Type B pancreatic cell (in vitro differentiated cells): ENCODE measurements at regions not wholly inside any gene's neighbourhood (a gene's known extent, or its start where the extent isn't known, plus 50 kb on each side); places are given as distances from the start of the nearest gene placed in this dataset.
A peak's percentile ranks its signal among the peaks of the same experiment; 100 is the strongest.

Source experiments
- DNase-seq: peaks from one replicate; pipeline ENCODE4 v3.0.0; 2021; ENCODE audit warnings: mixed read lengths; ENCODE audit not compliant: unreplicated experiment; ENCODE audit errors: extremely low spot score
- H3K27ac Mint-ChIP-seq: 2 replicates; pipeline ENCODE4 v1.8.0; 2021; ENCODE audit warnings: mild to moderate bottlenecking, mixed read lengths
- H3K27me3 Mint-ChIP-seq: 2 replicates; pipeline ENCODE4 v1.8.0; 2021; ENCODE audit warnings: mixed read lengths
- H3K36me3 Mint-ChIP-seq: 2 replicates; pipeline ENCODE4 v1.8.0; 2021; ENCODE audit warnings: mixed read lengths
- H3K4me1 Mint-ChIP-seq: one replicate; pipeline ENCODE4 v1.8.0; 2021; ENCODE audit warnings: mixed read lengths; ENCODE audit not compliant: unreplicated experiment
- H3K4me3 Mint-ChIP-seq: 2 replicates; pipeline ENCODE4 v1.8.0; 2021; ENCODE audit warnings: mild to moderate bottlenecking, mixed read lengths
- H3K9me3 Mint-ChIP-seq: 2 replicates; pipeline ENCODE4 v1.8.0; 2021; ENCODE audit warnings: mixed read lengths
- CTCF ChIP-seq: fragments of 200-600 bp; sonication (generic); conservative IDR thresholded peaks from 2 replicates; pipeline ENCODE4 v1.5.0; 2021; ENCODE audit warnings: antibody characterized with exemption, mild to moderate bottlenecking

GRCh38 chr21:39085843-39086405 lies 97.3 kb downstream of the PSMG1 start:
- no peak for DNase-seq
- H3K4me3 Mint-ChIP-seq, result no peak overlapping the region
- no peaks in the 10 kb centered on the region for H3K36me3 Mint-ChIP-seq
- H3K27me3 Mint-ChIP-seq, result peaks cover 15% of the 10 kb centered on the region
- no peak for TF ChIP-seq CTCF
- H3K27ac Mint-ChIP-seq, result no peak overlapping the region
- no peaks in the 10 kb centered on the region for H3K9me3 Mint-ChIP-seq
- peaks cover 11% of the 10 kb centered on the region for H3K4me1 Mint-ChIP-seq

- no peak for DNase-seq
- Mint-ChIP-seq H3K36me3 (no peaks in the 10 kb centered on the region), H3K4me1 (peaks cover 11% of the 10 kb centered on the region), H3K27ac (peak overlapping the region; percentile 46), H3K9me3 (no peaks in the 10 kb centered on the region), H3K27me3 (peaks cover 15% of the 10 kb centered on the region), H3K4me3 (no peak overlapping the region)
- TF ChIP-seq CTCF, result no peak
Observed at GRCh38 chr21:39084979-39085729, 98.1 kb downstream of the PSMG1 start.

GRCh38 chr21:39084073-39084472 lies 99.2 kb downstream of the PSMG1 start:
- no peak for DNase-seq
- H3K9me3 Mint-ChIP-seq, result no peaks in the 10 kb centered on the region
- no peak for TF ChIP-seq CTCF
- H3K4me3 Mint-ChIP-seq, result no peak overlapping the region
- no peak overlapping the region for H3K27ac Mint-ChIP-seq
- H3K4me1 Mint-ChIP-seq, result peaks cover 11% of the 10 kb centered on the region
- peaks cover 15% of the 10 kb centered on the region for H3K27me3 Mint-ChIP-seq
- no peaks in the 10 kb centered on the region for H3K36me3 Mint-ChIP-seq

- no peak overlapping the region for H3K4me3 Mint-ChIP-seq
- peaks cover 11% of the 10 kb centered on the region for H3K4me1 Mint-ChIP-seq
- H3K36me3 Mint-ChIP-seq, result no peaks in the 10 kb centered on the region
- H3K27me3 Mint-ChIP-seq, result peaks cover 15% of the 10 kb centered on the region
- H3K9me3 Mint-ChIP-seq, result no peaks in the 10 kb centered on the region
- no peak for DNase-seq
- no peak overlapping the region for H3K27ac Mint-ChIP-seq
- TF ChIP-seq CTCF, result no peak
Observed at GRCh38 chr21:39083377-39084008, 99.8 kb downstream of the PSMG1 start.

- Mint-ChIP-seq H3K4me3 (no peak overlapping the region), H3K27me3 (peaks cover 15% of the 10 kb centered on the region), H3K9me3 (no peaks in the 10 kb centered on the region), H3K36me3 (no peaks in the 10 kb centered on the region), H3K27ac (no peak overlapping the region), H3K4me1 (peaks cover 11% of the 10 kb centered on the region)
- no peak for TF ChIP-seq CTCF
- no peak for DNase-seq
Observed at GRCh38 chr21:39082656-39083376, 100.4 kb downstream of the PSMG1 start.
